Mesendoderm (in vitro differentiated cells): ENCODE measurements at regions not wholly inside any gene's neighbourhood (a gene's known extent, or its start where the extent isn't known, plus 50 kb on each side); places are given as distances from the start of the nearest gene placed in this dataset.
"Not testable (repeated sequence)": the region's sequence is repeated elsewhere in the genome, so short reads cannot be mapped to it uniquely, and the experiment has no call there.

Experiments used
- DNase-seq: peaks from one replicate; pipeline ENCODE4 v3.0.0; 2013
- H2AK5ac ChIP-seq: 2 replicates; pipeline ENCODE4 v1.6.1; 2013; ENCODE audit warnings: low read length, inconsistent platforms
- H2BK120ac ChIP-seq: 2 replicates; pipeline ENCODE4 v1.6.1; 2013; ENCODE audit warnings: low read depth, mild to moderate bottlenecking, low read length, moderate library complexity, mixed read lengths
- H2BK15ac ChIP-seq: replicated peaks from 2 replicates; pipeline ENCODE4 v1.6.1; 2013; ENCODE audit warnings: low read depth, mild to moderate bottlenecking, moderate library complexity
- H2BK5ac ChIP-seq: 2 replicates; pipeline ENCODE4 v1.6.1; 2013; ENCODE audit warnings: low read length, inconsistent platforms
- H3K18ac ChIP-seq: 2 replicates; pipeline ENCODE4 v1.6.1; 2013; ENCODE audit warnings: mild to moderate bottlenecking, low read length, mixed read lengths
- H3K23ac ChIP-seq: one replicate; pipeline ENCODE4 v1.6.1; 2013; ENCODE audit warnings: low read length
- H3K27ac ChIP-seq: 2 replicates; pipeline ENCODE4 v1.5.1; 2013; ENCODE audit warnings: low read depth, mild to moderate bottlenecking, inconsistent platforms, low read length, moderate library complexity
- H3K27me3 ChIP-seq: 2 replicates; pipeline ENCODE4 v1.6.1; 2013; ENCODE audit warnings: low read length, control low read depth, mild to moderate bottlenecking, inconsistent platforms; ENCODE audit not compliant: insufficient read depth, poor library complexity
- H3K36me3 ChIP-seq: 2 replicates; pipeline ENCODE4 v1.6.1; 2013; ENCODE audit warnings: low read length, inconsistent platforms; ENCODE audit not compliant: control insufficient read depth, insufficient read depth
- H3K4ac ChIP-seq: one replicate; pipeline ENCODE4 v1.6.1; 2013; ENCODE audit warnings: low read depth, mild to moderate bottlenecking, low read length, moderate library complexity
- H3K4me1 ChIP-seq: 2 replicates; pipeline ENCODE4 v1.6.1; 2013; ENCODE audit warnings: low read depth, low read length, inconsistent platforms; ENCODE audit not compliant: control insufficient read depth
- H3K4me2 ChIP-seq: 2 replicates; pipeline ENCODE4 v1.6.1; 2013; ENCODE audit warnings: low read length
- H3K4me3 ChIP-seq: 2 replicates; pipeline ENCODE4 v1.5.1; 2013; ENCODE audit warnings: mild to moderate bottlenecking, low read length
- H3K56ac ChIP-seq: one replicate; pipeline ENCODE4 v1.6.1; 2013; ENCODE audit warnings: low read length
- H3K79me1 ChIP-seq: 2 replicates; pipeline ENCODE4 v1.6.1; 2013; ENCODE audit warnings: low read length, inconsistent platforms
- H3K79me2 ChIP-seq: 2 replicates; pipeline ENCODE4 v1.6.1; 2013; ENCODE audit warnings: mild to moderate bottlenecking, low read length; ENCODE audit not compliant: control insufficient read depth, insufficient read depth
- H3K9ac ChIP-seq: 2 replicates; pipeline ENCODE4 v1.6.1; 2013; ENCODE audit warnings: low read length, inconsistent platforms
- H4K5ac ChIP-seq: one replicate; pipeline ENCODE4 v1.6.1; 2013; ENCODE audit warnings: low read length
- H4K8ac ChIP-seq: one replicate; pipeline ENCODE4 v1.6.1; 2013; ENCODE audit warnings: low read depth, mild to moderate bottlenecking, control low read depth, low read length, moderate library complexity
- WGBS: extraction: QIAGEN DNeasy Blood & Tissue Kit; methylation state at CpG from one replicate; pipeline ENCODE4 v1.1.7; 2013; ENCODE audit warnings: low lambda C conversion rate, missing lambda C conversion rate; ENCODE audit not compliant: insufficient coverage; ENCODE audit errors: extremely low coverage; 5-methylcytosine and 5-hydroxymethylcytosine counted together

DNA sequence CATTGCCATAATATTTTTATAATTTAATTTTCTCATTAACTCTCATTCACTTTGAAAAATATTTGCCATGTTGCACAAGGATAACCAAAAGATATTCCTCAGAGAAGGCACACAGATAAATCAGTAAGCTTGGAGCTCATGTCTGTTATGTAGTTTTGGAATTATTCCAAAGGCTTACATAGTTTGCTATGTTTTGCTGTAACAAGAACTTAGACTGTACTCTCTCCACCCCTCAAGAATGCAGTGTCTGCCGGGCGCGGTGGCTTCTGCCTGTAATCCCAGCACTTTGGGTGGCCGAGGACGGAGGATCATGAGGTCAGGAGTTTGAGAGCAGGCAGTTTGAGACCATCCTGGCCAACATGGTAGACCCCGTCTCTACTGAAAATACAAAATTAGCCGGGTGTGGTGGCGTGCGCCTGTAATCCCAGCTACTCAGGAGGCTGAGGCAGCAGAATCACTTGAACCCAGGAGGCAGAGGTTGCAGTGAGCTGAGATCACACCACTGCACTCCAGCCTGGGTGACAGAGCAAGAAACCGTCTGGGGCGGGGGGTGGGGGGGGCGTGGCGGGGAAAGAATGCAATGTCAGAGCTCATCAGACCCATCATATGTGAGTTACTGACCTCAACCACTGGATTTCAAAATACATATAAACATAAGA lies 351.0 kb downstream of the SPATA31A6 start:
- H3K27me3 ChIP-seq, H3K4me1 ChIP-seq, H3K18ac ChIP-seq, H3K56ac ChIP-seq, DNase-seq, H3K9ac ChIP-seq, H3K36me3 ChIP-seq, H3K4ac ChIP-seq, H3K27ac ChIP-seq, H4K8ac ChIP-seq, H4K5ac ChIP-seq, H2BK120ac ChIP-seq, H2BK5ac ChIP-seq, H2AK5ac ChIP-seq, H3K4me3 ChIP-seq, H3K79me2 ChIP-seq, H2BK15ac ChIP-seq, H3K79me1 ChIP-seq, H3K4me2 ChIP-seq, H3K23ac ChIP-seq: not testable (repeated sequence)
- WGBS: no CpG with 5 or more reads among the region's 13 CpGs

DNA sequence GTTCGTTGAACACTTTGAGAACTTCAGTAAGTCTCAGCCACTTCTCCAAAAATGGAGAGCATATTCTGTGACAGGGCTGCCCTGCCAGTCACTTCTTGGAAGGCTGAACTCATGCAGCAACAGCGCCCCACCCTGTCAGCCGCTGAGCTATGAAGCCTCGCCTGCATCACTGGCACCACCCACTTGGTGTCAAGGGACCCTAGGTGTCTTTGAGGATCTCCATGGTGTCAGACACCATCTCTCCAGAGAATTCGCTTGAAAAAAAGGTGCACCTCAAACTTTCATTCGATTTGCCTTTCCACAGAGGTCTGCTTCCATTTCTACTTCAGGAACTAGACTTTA lies 351.5 kb downstream of the SPATA31A6 start:
- not testable (repeated sequence) for H3K27ac ChIP-seq, H2AK5ac ChIP-seq, H2BK120ac ChIP-seq, H3K4me3 ChIP-seq, H3K56ac ChIP-seq, H3K23ac ChIP-seq, H2BK15ac ChIP-seq, H3K79me1 ChIP-seq, H4K5ac ChIP-seq, H3K27me3 ChIP-seq, H3K4ac ChIP-seq, H3K36me3 ChIP-seq, H3K4me2 ChIP-seq, H2BK5ac ChIP-seq, H3K4me1 ChIP-seq, H3K9ac ChIP-seq, H3K18ac ChIP-seq, H4K8ac ChIP-seq, H3K79me2 ChIP-seq
- peak; percentile 72 for DNase-seq
- no CpG with 5 or more reads among the region's 6 CpGs for WGBS

DNA sequence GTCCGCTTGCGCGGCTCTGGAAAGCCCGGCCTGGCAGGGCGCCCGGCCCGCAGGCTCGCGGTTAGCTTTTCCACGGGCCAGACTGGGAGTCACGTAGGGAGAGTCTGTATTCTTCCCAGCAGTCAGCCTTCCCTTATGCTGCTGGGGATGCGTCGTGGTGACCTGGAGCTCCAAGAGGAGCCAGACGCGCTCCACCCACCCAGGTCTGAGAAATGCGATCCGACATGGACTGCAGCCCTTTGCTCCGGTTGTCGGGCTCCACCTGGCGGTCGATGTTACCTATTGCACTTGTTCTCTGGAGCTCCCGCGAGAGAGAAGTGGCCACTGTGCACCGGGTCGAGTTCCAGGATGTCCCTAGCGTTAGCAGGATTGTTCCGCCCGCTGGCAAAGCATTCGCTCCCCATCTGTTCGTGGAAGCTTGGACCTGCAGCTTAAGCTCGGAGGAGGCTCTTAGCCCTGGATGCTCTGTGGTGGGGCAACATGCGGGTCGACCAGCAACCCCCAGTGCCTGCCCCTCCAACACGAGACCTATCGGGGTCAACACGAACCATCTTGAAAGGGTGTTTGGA lies 367.4 kb downstream of the SPATA31A6 start:
- not testable (repeated sequence) for H2BK120ac ChIP-seq

DNA sequence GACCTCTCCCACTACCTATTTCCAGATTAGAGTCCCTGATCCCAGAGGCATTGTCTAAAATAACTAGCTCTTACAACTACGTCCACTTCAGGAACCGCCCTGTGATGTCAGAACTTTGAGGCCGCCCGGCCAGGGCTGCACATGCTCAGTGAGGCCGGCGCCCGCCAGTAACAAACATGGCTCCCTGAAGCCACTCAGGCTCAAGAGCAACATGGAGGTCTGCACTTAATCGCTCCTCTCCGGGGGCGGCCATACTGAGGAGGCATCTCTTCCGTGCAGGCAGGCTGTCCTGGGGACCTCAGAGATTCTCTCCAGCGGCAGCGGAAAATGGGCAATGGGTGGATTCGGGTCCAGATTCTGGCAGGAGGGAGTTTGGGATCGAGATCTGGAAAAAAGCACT lies 385.1 kb downstream of the SPATA31A6 start:
- H3K56ac ChIP-seq, H3K4me2 ChIP-seq, H4K8ac ChIP-seq, H3K27ac ChIP-seq, H3K9ac ChIP-seq, H3K4me1 ChIP-seq, H3K4ac ChIP-seq, H2BK5ac ChIP-seq, H3K27me3 ChIP-seq, H3K23ac ChIP-seq, H2BK15ac ChIP-seq, DNase-seq, H3K4me3 ChIP-seq, H4K5ac ChIP-seq, H2AK5ac ChIP-seq, H2BK120ac ChIP-seq, H3K18ac ChIP-seq, H3K79me1 ChIP-seq, H3K36me3 ChIP-seq, H3K79me2 ChIP-seq: not testable (repeated sequence)
- no CpG with 5 or more reads among the region's 15 CpGs for WGBS

More for the DNA sequence above, 367.4 kb downstream of the SPATA31A6 start:
- H3K4me2 ChIP-seq, H3K27ac ChIP-seq, H2BK5ac ChIP-seq, H3K4me3 ChIP-seq, DNase-seq, H4K8ac ChIP-seq, H3K23ac ChIP-seq, H3K9ac ChIP-seq, H3K79me1 ChIP-seq, H3K27me3 ChIP-seq, H3K4me1 ChIP-seq, H3K4ac ChIP-seq, H3K36me3 ChIP-seq, H3K18ac ChIP-seq, H2AK5ac ChIP-seq, H3K56ac ChIP-seq, H4K5ac ChIP-seq, H2BK15ac ChIP-seq, H3K79me2 ChIP-seq: not testable (repeated sequence)
- WGBS: no CpG with 5 or more reads among the region's 36 CpGs

DNA sequence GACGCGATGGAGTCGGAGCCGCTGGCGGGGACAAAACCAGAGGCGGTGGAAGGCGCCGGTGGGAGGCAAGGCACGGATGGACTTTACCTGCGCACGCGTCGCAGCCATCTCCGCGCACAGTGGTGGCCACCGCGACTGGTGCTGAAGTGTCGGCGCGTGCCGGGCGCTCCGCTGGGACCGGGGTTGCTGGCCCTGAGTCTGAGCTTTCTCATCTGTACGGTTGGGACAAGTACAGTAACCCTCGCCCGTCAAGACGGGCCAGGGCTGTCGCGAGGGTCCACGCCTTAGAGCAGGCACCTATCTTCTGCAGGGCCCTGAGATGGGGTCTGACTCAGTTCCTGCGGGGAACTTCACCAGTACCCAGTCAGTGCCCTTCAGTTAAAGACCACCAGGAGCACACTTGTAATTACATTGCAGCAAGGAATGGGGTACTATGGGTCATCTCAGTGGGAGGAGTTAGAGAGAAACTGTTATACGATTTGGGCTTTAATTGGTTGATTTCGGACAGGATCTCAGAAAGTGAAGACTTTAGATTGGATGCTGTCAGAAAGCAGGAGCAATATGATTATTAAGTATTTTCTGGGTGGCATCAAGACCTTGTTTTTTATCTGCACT lies 385.6 kb downstream of the SPATA31A6 start:
- H3K4me1 ChIP-seq, H3K4me2 ChIP-seq, H2AK5ac ChIP-seq, H3K56ac ChIP-seq, H3K27ac ChIP-seq, H3K9ac ChIP-seq, H4K8ac ChIP-seq, H3K27me3 ChIP-seq, H3K23ac ChIP-seq, H3K4ac ChIP-seq, H3K79me2 ChIP-seq, H2BK15ac ChIP-seq, H3K36me3 ChIP-seq, H3K79me1 ChIP-seq, H4K5ac ChIP-seq, H3K18ac ChIP-seq, DNase-seq, H3K4me3 ChIP-seq, H2BK120ac ChIP-seq, H2BK5ac ChIP-seq: not testable (repeated sequence)
- no CpG with 5 or more reads among the region's 34 CpGs for WGBS

DNA sequence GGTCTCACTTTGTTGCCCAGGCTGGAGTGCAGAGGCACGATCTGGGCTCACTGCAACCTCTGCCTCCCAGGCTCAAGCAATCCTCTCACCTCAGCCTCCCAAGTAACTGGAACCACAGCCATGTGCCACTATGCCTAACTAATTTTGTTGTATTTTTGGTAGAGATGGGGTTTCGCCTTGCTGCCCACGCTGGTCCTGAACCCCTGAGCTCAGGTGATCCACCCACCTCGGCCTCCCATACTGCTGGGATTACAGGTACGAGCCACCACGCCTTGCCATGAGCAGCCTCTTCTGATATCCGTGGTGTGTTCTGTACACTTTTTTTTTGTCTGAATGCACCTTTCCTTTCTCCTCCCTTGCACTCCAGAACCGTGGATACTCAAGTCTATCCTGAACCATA lies 394.4 kb downstream of the SPATA31A6 start:
- not testable (repeated sequence) for H3K56ac ChIP-seq, H3K27ac ChIP-seq, H3K4ac ChIP-seq, H2BK120ac ChIP-seq, H3K4me3 ChIP-seq, H3K4me2 ChIP-seq, H3K27me3 ChIP-seq, H3K79me2 ChIP-seq, H3K4me1 ChIP-seq, H3K18ac ChIP-seq, H3K79me1 ChIP-seq, H3K23ac ChIP-seq, H2BK15ac ChIP-seq, H3K9ac ChIP-seq, H2AK5ac ChIP-seq, H4K8ac ChIP-seq, H4K5ac ChIP-seq, DNase-seq, H3K36me3 ChIP-seq, H2BK5ac ChIP-seq
- no CpG with 5 or more reads among the region's 8 CpGs for WGBS
